Esophagus muscularis mucosa (tissue), 4 donors: ENCODE measurements at regions not wholly inside any gene's neighbourhood (a gene's known extent, or its start where the extent isn't known, plus 50 kb on each side); places are given as distances from the start of the nearest gene placed in this dataset.

Experiments used
- DNase-seq: peaks from one replicate; pipeline ENCODE4 v3.0.0-alpha.2; 2017; ENCODE audit errors: extremely low spot score
- H3K27ac ChIP-seq, 4 donors: fragments of 200-600 bp; sonication (generic); replicated peaks in 1 of 4; 1 replicate in 3 of 4; 2 replicates in 1 of 4; pipeline ENCODE4 v1.5.1; 2016 to 2019; ENCODE audit warnings: mild to moderate bottlenecking in 1 of 4
- H3K27me3 ChIP-seq, 4 donors: fragments of 200-600 bp; sonication (generic); one replicate each; pipeline versions ENCODE4 v1.5.1 to v1.6.0; 2016 to 2019
- H3K36me3 ChIP-seq, 4 donors: fragments of 200-600 bp; sonication (generic); one replicate each; pipeline ENCODE4 v1.5.1; 2016 to 2019
- H3K4me1 ChIP-seq, 4 donors: fragments of 200-600 bp; sonication (generic); one replicate each; pipeline ENCODE4 v1.5.1; 2016 to 2019
- H3K4me3 ChIP-seq, 4 donors: fragments of 200-600 bp; sonication (generic); 1 replicate in 2 of 4; 2 replicates in 2 of 4; pipeline ENCODE4 v1.5.1; 2016 to 2019; ENCODE audit warnings: mild to moderate bottlenecking in 4 of 4, moderate library complexity in 1 of 4
- H3K9me3 ChIP-seq, 4 donors: fragments of 200-600 bp; sonication (generic); 1 replicate in 3 of 4; 2 replicates in 1 of 4; pipeline ENCODE4 v1.5.1; 2016 to 2019
- CTCF ChIP-seq, 3 experiments: fragments of 200-600 bp in 2 of 3; fragments of 450-650 bp in 1 of 3; sonication (generic) in 2 of 3; IDR thresholded peaks; one replicate each; pipeline ENCODE4 v1.5.1; 2017 to 2019; ENCODE audit warnings: antibody characterized with exemption in 3 of 3, mild to moderate bottlenecking in 2 of 3, moderate library complexity in 1 of 3
- EP300 ChIP-seq: sonication (generic); formaldehyde crosslinking; IDR thresholded peaks from one replicate; pipeline ENCODE4 v1.6.1; 2017; ENCODE audit warnings: antibody characterized with exemption
- POLR2A ChIP-seq: fragments of 450-650 bp; IDR thresholded peaks from one replicate; pipeline ENCODE4 v1.6.1; 2017; ENCODE audit warnings: antibody characterized with exemption, moderate library complexity, mild to moderate bottlenecking, low read depth
- POLR2AphosphoS5 ChIP-seq, 2 donors: sonication (generic); formaldehyde crosslinking; IDR thresholded peaks; one replicate each; pipeline ENCODE4 v1.6.1; 2017; ENCODE audit warnings: antibody characterized with exemption in 2 of 2
- WGBS: methylation state at CpG from one replicate; pipeline ENCODE4 v1.1.5; 2018; 5-methylcytosine and 5-hydroxymethylcytosine counted together
- intact Hi-C: fragments of 100-400 bp; cut with DNase I; formaldehyde crosslinking; loops from one replicate; pipeline ENCODE4 v1.15.1; 2023

DNA sequence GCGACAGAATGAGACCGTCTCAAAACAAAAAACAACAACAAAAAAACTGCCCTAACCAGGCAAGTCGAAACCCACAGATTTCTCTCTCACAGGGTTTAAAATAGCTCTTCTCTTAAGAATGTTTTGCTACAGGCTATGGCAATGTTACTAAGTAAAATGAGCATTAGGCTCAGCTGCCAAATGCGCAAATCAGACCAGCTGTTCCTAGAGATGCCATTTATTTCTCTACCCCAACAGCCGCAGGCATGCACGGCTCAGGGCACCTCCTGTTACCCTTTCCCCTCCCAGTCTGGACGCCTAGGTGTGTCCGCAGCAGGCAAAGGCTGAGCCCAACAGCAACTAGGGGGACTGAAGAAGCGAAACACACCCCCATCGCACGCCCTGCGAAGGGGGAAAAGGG lies 168.3 kb upstream of the MBL2 start:
- Histone ChIP-seq H3K9me3 (no peaks in the 10 kb centered on the region), H3K27ac (no peak overlapping the region), H3K27me3 (no peaks in the 10 kb centered on the region), H3K4me3 (no peak overlapping the region), H3K4me1 (no peaks in the 10 kb centered on the region), H3K36me3 (no peaks in the 10 kb centered on the region)
- DNase-seq, result no peak
- WGBS, result 95% methylated on average over 12 of the region's 12 CpGs
- intact Hi-C loops, result no loop called here
- TF ChIP-seq POLR2AphosphoS5 (IDR thresholded peaks at IDR 0.05) (no peak), EP300 (no peak), POLR2A (no peak), CTCF (IDR thresholded peaks at IDR 0.05) (no peak)

DNA sequence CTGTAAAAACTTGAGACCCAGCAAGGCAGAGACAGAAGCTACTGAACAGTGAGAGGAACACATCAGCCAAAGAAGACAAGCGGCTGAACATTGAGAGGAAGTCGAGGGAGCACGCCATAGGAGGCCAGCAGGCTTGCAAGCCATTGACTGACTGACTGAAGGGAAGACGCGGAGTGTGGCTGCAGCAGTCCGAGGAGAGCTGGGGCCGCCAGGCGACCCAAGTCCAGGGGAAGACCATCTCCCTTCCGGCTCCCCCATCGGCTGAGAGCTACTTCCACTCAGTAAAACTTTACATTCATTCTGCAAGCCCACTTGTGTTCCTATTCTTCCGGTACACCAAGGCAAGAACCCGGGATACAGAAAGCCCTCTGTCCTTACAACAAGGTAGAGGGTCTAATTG lies 167.3 kb upstream of the MBL2 start:
- no peak for TF ChIP-seq CTCF (IDR thresholded peaks at IDR 0.05)
- no peak for TF ChIP-seq POLR2A
- TF ChIP-seq POLR2AphosphoS5 (IDR thresholded peaks at IDR 0.05), result no peak
- no peak for TF ChIP-seq EP300
- no peak overlapping the region for H3K27ac ChIP-seq
- H3K4me1 ChIP-seq, result no peaks in the 10 kb centered on the region
- no peaks in the 10 kb centered on the region for H3K9me3 ChIP-seq
- no peaks in the 10 kb centered on the region for H3K27me3 ChIP-seq
- no peak for DNase-seq
- no peaks in the 10 kb centered on the region for H3K36me3 ChIP-seq
- H3K4me3 ChIP-seq, result no peak overlapping the region
- WGBS, result 92% methylated on average over 12 of the region's 12 CpGs
- intact Hi-C loops, result no loop called here

DNA sequence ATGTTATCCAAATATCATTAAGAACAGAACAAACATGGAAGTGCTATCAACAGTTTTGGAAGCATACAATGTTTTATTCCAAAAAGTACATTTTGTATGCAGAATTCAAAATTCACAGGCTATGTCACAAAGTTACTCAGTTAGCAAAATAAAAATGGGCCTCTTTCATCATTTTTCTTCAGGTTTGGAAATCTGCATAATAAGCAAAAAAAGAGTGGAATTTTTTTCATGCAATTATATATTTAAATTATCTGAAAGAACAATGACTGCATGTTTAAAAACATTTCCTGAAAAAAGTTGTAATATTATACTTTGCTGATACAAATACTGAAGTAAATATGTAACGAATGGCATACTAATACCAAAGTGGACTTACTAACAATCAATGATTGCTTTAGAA lies 161.2 kb upstream of the MBL2 start:
- no peak overlapping the region for H3K4me3 ChIP-seq
- no peak for TF ChIP-seq POLR2A
- no peak for TF ChIP-seq POLR2AphosphoS5 (IDR thresholded peaks at IDR 0.05)
- no peak for TF ChIP-seq EP300
- no peak for TF ChIP-seq CTCF (IDR thresholded peaks at IDR 0.05)
- H3K27me3 ChIP-seq, result no peaks in the 10 kb centered on the region
- H3K4me1 ChIP-seq, result no peaks in the 10 kb centered on the region
- H3K27ac ChIP-seq, result no peak overlapping the region
- intact Hi-C loops, result no loop called here
- 86% methylated on average over 1 of the region's 1 CpG for WGBS
- H3K36me3 ChIP-seq, result no peaks in the 10 kb centered on the region
- DNase-seq, result no peak
- no peaks in the 10 kb centered on the region for H3K9me3 ChIP-seq

- Histone ChIP-seq H3K27ac (no peak overlapping the region), H3K4me1 (no peaks in the 10 kb centered on the region), H3K4me3 (no peak overlapping the region), H3K27me3 (no peaks in the 10 kb centered on the region), H3K36me3 (no peaks in the 10 kb centered on the region), H3K9me3 (no peaks in the 10 kb centered on the region)
- no peak for DNase-seq
- intact Hi-C loops, result no loop called here
- 95% methylated on average over 6 of the region's 6 CpGs for WGBS
- TF ChIP-seq POLR2A, result no peak
- no peak for TF ChIP-seq POLR2AphosphoS5 (IDR thresholded peaks at IDR 0.05)
- no peak for TF ChIP-seq CTCF (IDR thresholded peaks at IDR 0.05)
- no peak for TF ChIP-seq EP300
Measured at GRCh38 chr10:52927678-52928077, 155.1 kb upstream of the MBL2 start.

DNA sequence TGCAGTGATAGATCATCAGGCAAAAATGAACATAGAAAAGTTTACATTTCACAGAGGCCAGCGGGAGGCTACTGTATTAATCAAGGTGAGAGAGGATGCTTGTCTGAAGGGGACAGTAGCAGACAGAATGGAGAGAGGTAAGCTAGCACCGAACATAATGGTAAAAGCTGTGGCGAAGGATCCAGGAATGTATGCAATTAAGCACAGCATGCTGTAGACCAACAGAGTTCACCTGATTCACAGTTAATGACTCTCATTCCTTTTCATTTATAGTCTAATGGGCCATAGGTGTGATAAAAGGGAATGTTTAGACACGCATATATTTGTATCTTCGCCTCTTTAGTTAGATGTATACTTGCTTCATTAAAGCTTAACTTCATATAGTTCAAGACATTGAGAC lies 150.9 kb upstream of the MBL2 start:
- Histone ChIP-seq H3K27ac (no peak overlapping the region), H3K9me3 (no peaks in the 10 kb centered on the region), H3K4me1 (no peaks in the 10 kb centered on the region), H3K27me3 (no peaks in the 10 kb centered on the region), H3K36me3 (no peaks in the 10 kb centered on the region), H3K4me3 (no peak overlapping the region)
- DNase-seq, result no peak
- TF ChIP-seq POLR2AphosphoS5 (IDR thresholded peaks at IDR 0.05) (no peak), POLR2A (no peak)
- intact Hi-C loops, result no loop called here
- WGBS, result 49% methylated on average over 5 of the region's 5 CpGs
